H9 (cell line): ENCODE measurements at regions not wholly inside any gene's neighbourhood (a gene's known extent, or its start where the extent isn't known, plus 50 kb on each side); places are given as distances from the start of the nearest gene placed in this dataset.

Experiments
- DNase-seq: peaks from one replicate; pipeline ENCODE4 v3.0.0-alpha.2; 2017
- H2AFZ ChIP-seq: one replicate; pipeline ENCODE4 v1.6.1; 2013; ENCODE audit warnings: mild to moderate bottlenecking, low read length, control low read depth, moderate library complexity
- H2AK5ac ChIP-seq: 2 replicates; pipeline ENCODE4 v1.6.1; 2013; ENCODE audit warnings: low read length, control low read depth, mixed read lengths; ENCODE audit not compliant: insufficient read length
- H2BK120ac ChIP-seq: one replicate; pipeline ENCODE4 v1.6.1; 2013; ENCODE audit warnings: low read depth, mild to moderate bottlenecking, low read length, control low read depth, inconsistent platforms; ENCODE audit not compliant: poor library complexity, severe bottlenecking
- H2BK12ac ChIP-seq: 2 replicates; pipeline ENCODE4 v1.6.1; 2013; ENCODE audit warnings: low read length, control low read depth, mixed read lengths, low read depth; ENCODE audit not compliant: insufficient read length
- H2BK15ac ChIP-seq: 2 replicates; pipeline ENCODE4 v1.6.1; 2013; ENCODE audit warnings: low read depth, low read length, control low read depth
- H2BK20ac ChIP-seq: one replicate; pipeline ENCODE4 v1.6.1; 2013; ENCODE audit warnings: low read depth, mild to moderate bottlenecking, low read length, control low read depth, inconsistent platforms; ENCODE audit not compliant: poor library complexity, severe bottlenecking
- H2BK5ac ChIP-seq: 2 replicates; pipeline ENCODE4 v1.6.1; 2013; ENCODE audit warnings: low read length, control low read depth, mixed read lengths; ENCODE audit not compliant: insufficient read length
- H3K14ac ChIP-seq: 2 replicates; pipeline ENCODE4 v1.6.1; 2013; ENCODE audit warnings: low read length, control low read depth; ENCODE audit not compliant: insufficient read depth
- H3K18ac ChIP-seq: 2 replicates; pipeline ENCODE4 v1.6.1; 2013; ENCODE audit warnings: low read depth, mild to moderate bottlenecking, mixed read lengths, low read length, control low read depth; ENCODE audit not compliant: insufficient read length
- H3K23ac ChIP-seq: 2 replicates; pipeline ENCODE4 v1.6.1; 2013; ENCODE audit warnings: low read length, control low read depth, mixed read lengths, low read depth; ENCODE audit not compliant: insufficient read length
- H3K23me2 ChIP-seq: 2 replicates; pipeline ENCODE4 v1.6.1; 2013; ENCODE audit warnings: low read depth, mild to moderate bottlenecking, mixed read lengths, low read length, control low read depth; ENCODE audit not compliant: insufficient read length, poor library complexity, severe bottlenecking
- H3K27ac ChIP-seq: 2 replicates; pipeline ENCODE4 v1.5.1; 2013; ENCODE audit warnings: low read length, control low read depth, mixed read lengths, low read depth; ENCODE audit not compliant: insufficient read length
- H3K27me3 ChIP-seq: 2 replicates; pipeline ENCODE4 v1.6.1; 2013; ENCODE audit warnings: low read length, control low read depth, inconsistent platforms; ENCODE audit not compliant: insufficient read depth
- H3K4ac ChIP-seq: 2 replicates; pipeline ENCODE4 v1.6.1; 2013; ENCODE audit warnings: low read depth, mild to moderate bottlenecking, control low read depth, inconsistent platforms, low read length, moderate library complexity
- H3K4me1 ChIP-seq: 2 replicates; pipeline ENCODE4 v1.6.1; 2013; ENCODE audit warnings: low read length, control low read depth, inconsistent platforms; ENCODE audit not compliant: insufficient read depth
- H3K4me2 ChIP-seq: 2 replicates; pipeline ENCODE4 v1.6.1; 2013; ENCODE audit warnings: low read length, control low read depth, mixed read lengths; ENCODE audit not compliant: insufficient read length, insufficient read depth
- H3K56ac ChIP-seq: 2 replicates; pipeline ENCODE4 v1.6.1; 2013; ENCODE audit warnings: low read depth, mild to moderate bottlenecking, mixed read lengths, low read length, control low read depth; ENCODE audit not compliant: insufficient read length
- H3K79me1 ChIP-seq: 2 replicates; pipeline ENCODE4 v1.6.1; 2013; ENCODE audit warnings: low read depth, mild to moderate bottlenecking, moderate library complexity, low read length, control low read depth, inconsistent platforms; ENCODE audit not compliant: insufficient read depth, poor library complexity, severe bottlenecking
- H3K79me2 ChIP-seq: 2 replicates; pipeline ENCODE4 v1.6.1; 2013; ENCODE audit warnings: low read length, control low read depth, inconsistent platforms; ENCODE audit not compliant: insufficient read depth
- H3K9ac ChIP-seq: 2 replicates; pipeline ENCODE4 v1.6.1; 2013; ENCODE audit warnings: low read length, control low read depth, mixed read lengths; ENCODE audit not compliant: insufficient read length; ENCODE audit errors: extremely low read depth
- H3K9me3 ChIP-seq: one replicate; pipeline ENCODE4 v1.6.1; 2013; ENCODE audit warnings: low read depth, low read length, inconsistent platforms; ENCODE audit not compliant: control insufficient read depth
- H3T11ph ChIP-seq: one replicate; pipeline ENCODE4 v1.6.1; 2013; ENCODE audit warnings: mild to moderate bottlenecking, low read length, control low read depth, inconsistent platforms
- H4K20me1 ChIP-seq: one replicate; pipeline ENCODE4 v1.6.1; 2013; ENCODE audit not compliant: control insufficient read depth, insufficient read length, insufficient read depth
- H4K5ac ChIP-seq: 2 replicates; pipeline ENCODE4 v1.6.1; 2013; ENCODE audit warnings: low read depth, mild to moderate bottlenecking, mixed read lengths, low read length, control low read depth; ENCODE audit not compliant: insufficient read length
- H4K8ac ChIP-seq: replicated peaks from 2 replicates; pipeline ENCODE4 v1.6.1; 2013; ENCODE audit warnings: low read length, control low read depth, mixed read lengths, low read depth; ENCODE audit not compliant: insufficient read length
- H4K91ac ChIP-seq: 2 replicates; pipeline ENCODE4 v1.6.1; 2013; ENCODE audit warnings: low read depth, mild to moderate bottlenecking, moderate library complexity, mixed read lengths, low read length, control low read depth; ENCODE audit not compliant: insufficient read length
- H3K27ac Mint-ChIP-seq, 3 experiments: 2 replicates in 2 of 3; 3 replicates in 1 of 3; pipeline ENCODE4 v1.8.0; 2020 to 2021; ENCODE audit warnings: mixed read lengths in 3 of 3, mild to moderate bottlenecking in 1 of 3, moderate library complexity in 1 of 3
- H3K27me3 Mint-ChIP-seq: 2 replicates; pipeline ENCODE4 v1.8.0; 2021; ENCODE audit warnings: low read depth, mild to moderate bottlenecking, moderate library complexity, mixed read lengths
- H3K36me3 Mint-ChIP-seq, 3 experiments: 2 replicates in 2 of 3; 3 replicates in 1 of 3; pipeline ENCODE4 v1.8.0; 2020 to 2021; ENCODE audit warnings: low read depth in 3 of 3, mixed read lengths in 3 of 3; ENCODE audit not compliant: insufficient read depth in 1 of 3
- H3K4me1 Mint-ChIP-seq, 2 experiments: 2 replicates each; pipeline ENCODE4 v1.8.0; 2020; ENCODE audit warnings: mixed read lengths in 2 of 2
- H3K4me3 Mint-ChIP-seq, 2 experiments: 2 replicates in 1 of 2; 3 replicates in 1 of 2; pipeline ENCODE4 v1.8.0; 2020 to 2021; ENCODE audit warnings: mild to moderate bottlenecking in 2 of 2, mixed read lengths in 2 of 2, moderate library complexity in 1 of 2
- H3K9me3 Mint-ChIP-seq, 2 experiments: 2 replicates in 1 of 2; 3 replicates in 1 of 2; pipeline ENCODE4 v1.8.0; 2020; ENCODE audit warnings: mild to moderate bottlenecking in 2 of 2, mixed read lengths in 2 of 2, moderate library complexity in 1 of 2
- TF ChIP-seq, protein P1 (sequence below): fragments of 200-600 bp; sonication (generic); conservative IDR thresholded peaks from 3 replicates; pipeline ENCODE4 v1.8.0; 2021; ENCODE audit warnings: antibody characterized with exemption, mild to moderate bottlenecking

DNA sequence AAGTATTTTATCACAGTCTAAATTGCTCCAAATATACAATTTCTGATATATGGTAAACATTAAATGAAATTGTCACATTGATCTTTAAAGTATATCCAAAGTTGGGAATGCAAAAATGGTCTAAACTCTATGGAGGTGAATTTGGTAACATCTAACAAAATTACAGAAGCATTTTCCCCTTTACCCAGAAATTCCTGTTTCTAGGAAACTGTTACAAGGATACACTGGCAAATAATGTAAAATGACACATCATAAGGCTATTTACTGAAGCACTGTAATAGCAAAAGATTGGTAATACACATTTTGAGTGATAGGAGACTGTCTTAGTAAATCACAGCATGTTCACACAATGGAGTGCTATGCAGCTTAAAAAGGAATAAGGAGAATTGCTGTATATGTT lies 50.0 kb upstream of the SLCO2A1 start:
- Mint-ChIP-seq H3K9me3 (peaks cover 14 to 23% of the 10 kb centered on the region in 2 experiments), H3K27ac (no peak overlapping the region), H3K36me3 (peaks cover 3 to 4% (median 3%) of the 10 kb centered on the region in 3 experiments; a peak in 4 of 7 replicates), H3K27me3 (no peaks in the 10 kb centered on the region), H3K4me1 (no peaks in the 10 kb centered on the region), H3K4me3 (no peak overlapping the region)
- no peak overlapping the region for H3K4ac ChIP-seq
- H3T11ph ChIP-seq, result no peak overlapping the region
- no peak overlapping the region for H2AFZ ChIP-seq
- H3K79me2 ChIP-seq, result no peaks in the 10 kb centered on the region
- TF ChIP-seq, protein P1, sequence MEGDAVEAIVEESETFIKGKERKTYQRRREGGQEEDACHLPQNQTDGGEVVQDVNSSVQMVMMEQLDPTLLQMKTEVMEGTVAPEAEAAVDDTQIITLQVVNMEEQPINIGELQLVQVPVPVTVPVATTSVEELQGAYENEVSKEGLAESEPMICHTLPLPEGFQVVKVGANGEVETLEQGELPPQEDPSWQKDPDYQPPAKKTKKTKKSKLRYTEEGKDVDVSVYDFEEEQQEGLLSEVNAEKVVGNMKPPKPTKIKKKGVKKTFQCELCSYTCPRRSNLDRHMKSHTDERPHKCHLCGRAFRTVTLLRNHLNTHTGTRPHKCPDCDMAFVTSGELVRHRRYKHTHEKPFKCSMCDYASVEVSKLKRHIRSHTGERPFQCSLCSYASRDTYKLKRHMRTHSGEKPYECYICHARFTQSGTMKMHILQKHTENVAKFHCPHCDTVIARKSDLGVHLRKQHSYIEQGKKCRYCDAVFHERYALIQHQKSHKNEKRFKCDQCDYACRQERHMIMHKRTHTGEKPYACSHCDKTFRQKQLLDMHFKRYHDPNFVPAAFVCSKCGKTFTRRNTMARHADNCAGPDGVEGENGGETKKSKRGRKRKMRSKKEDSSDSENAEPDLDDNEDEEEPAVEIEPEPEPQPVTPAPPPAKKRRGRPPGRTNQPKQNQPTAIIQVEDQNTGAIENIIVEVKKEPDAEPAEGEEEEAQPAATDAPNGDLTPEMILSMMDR, result no peak
- no peaks in the 10 kb centered on the region for H3K4me1 ChIP-seq
- H3K79me1 ChIP-seq, result no peaks in the 10 kb centered on the region
- no peak overlapping the region for H4K91ac ChIP-seq
- no peak overlapping the region for H3K9ac ChIP-seq
- no peak overlapping the region for H4K8ac ChIP-seq
- H3K56ac ChIP-seq, result no peak overlapping the region
- no peak overlapping the region for H2BK12ac ChIP-seq
- no peak for DNase-seq
- H3K27ac ChIP-seq, result no peak overlapping the region
- H2BK20ac ChIP-seq, result no peak overlapping the region
- no peaks in the 10 kb centered on the region for H3K23me2 ChIP-seq
- H2AK5ac ChIP-seq, result no peak overlapping the region
- no peaks in the 10 kb centered on the region for H3K27me3 ChIP-seq
- no peak overlapping the region for H4K5ac ChIP-seq
- no peaks in the 10 kb centered on the region for H4K20me1 ChIP-seq
- no peak overlapping the region for H2BK5ac ChIP-seq
- no peak overlapping the region for H3K14ac ChIP-seq
- no peak overlapping the region for H3K18ac ChIP-seq
- peaks cover 8% of the 10 kb centered on the region for H3K9me3 ChIP-seq
- no peak overlapping the region for H3K4me2 ChIP-seq
- H3K23ac ChIP-seq, result no peak overlapping the region
- no peak overlapping the region for H2BK15ac ChIP-seq
- H2BK120ac ChIP-seq, result no peak overlapping the region
